B cell (primary cell): ENCODE measurements at regions not wholly inside any gene's neighbourhood (a gene's known extent, or its start where the extent isn't known, plus 50 kb on each side); places are given as distances from the start of the nearest gene placed in this dataset.

Experiments used
- ATAC-seq: fragments of 200-7000 bp; cut with Tn5 transposase; one replicate; pipeline ENCODE4 v1.10.0; 2021; ENCODE audit warnings: low read depth, mild to moderate bottlenecking, moderate number of reproducible peaks, moderate library complexity
- CTCF ChIA-PET: fragments of 350-600 bp; sonication (Branson Sonifier 250); formaldehyde crosslinking; loops from one replicate; lab custom pipeline; 2021; ENCODE audit warnings: antibody characterized with exemption, inconsistent platforms; lab: Charles Lee
- POLR2A ChIA-PET: fragments of 350-600 bp; sonication (Branson Sonifier 250); formaldehyde crosslinking; loops from one replicate; lab custom pipeline; 2021; ENCODE audit warnings: antibody characterized with exemption; lab: Charles Lee
- DNase-seq: peaks from one replicate; pipeline ENCODE4 v3.0.0; 2013
- H2AFZ ChIP-seq: 2 replicates; pipeline ENCODE4 v1.6.1; 2012; ENCODE audit warnings: mild to moderate bottlenecking, low read depth, low read length; ENCODE audit not compliant: insufficient read depth, poor library complexity, severe bottlenecking
- H3K27ac ChIP-seq, 2 donors: 1 replicate in 1 of 2; 2 replicates in 1 of 2; pipeline ENCODE4 v1.5.1; 2012 to 2013; ENCODE audit warnings: low read length in 2 of 2, mild to moderate bottlenecking in 2 of 2, moderate library complexity in 1 of 2
- H3K27me3 ChIP-seq, 4 experiments: fragments of 200-600 bp in 1 of 4; sonication (generic) in 1 of 4; replicated peaks in 1 of 4; 1 replicate in 2 of 4; 2 replicates in 2 of 4; pipeline versions ENCODE4 v1.6.1 to v1.7.0; 2013 to 2016; ENCODE audit warnings: low read length in 3 of 4, mild to moderate bottlenecking in 2 of 4, mixed read lengths in 1 of 4, moderate library complexity in 1 of 4; ENCODE audit not compliant: insufficient read depth in 4 of 4, control insufficient read depth in 3 of 4; ENCODE audit errors: control extremely low read depth in 1 of 4
- H3K36me3 ChIP-seq, 2 experiments: replicated peaks in 1 of 2; 1 replicate in 1 of 2; 2 replicates in 1 of 2; pipeline versions ENCODE4 v1.6.1 to v1.7.1; 2013; ENCODE audit warnings: low read length in 1 of 2; ENCODE audit not compliant: insufficient read depth in 2 of 2, control insufficient read depth in 1 of 2; ENCODE audit errors: control extremely low read depth in 1 of 2, extremely low read depth in 1 of 2
- H3K4me1 ChIP-seq, 2 donors: fragments of 200-600 bp in 1 of 2; sonication (generic) in 1 of 2; 1 replicate in 1 of 2; 2 replicates in 1 of 2; pipeline versions ENCODE4 v1.5.1 to v1.6.1; 2013 to 2017; ENCODE audit warnings: low read length in 2 of 2; ENCODE audit not compliant: control insufficient read depth in 2 of 2, insufficient read depth in 2 of 2
- H3K4me2 ChIP-seq: replicated peaks from 2 replicates; pipeline ENCODE3; 2012; ENCODE audit warnings: mild to moderate bottlenecking, low read depth, low read length; ENCODE audit not compliant: poor library complexity, severe bottlenecking
- H3K4me3 ChIP-seq, 5 experiments: fragments of 200-600 bp in 1 of 5; sonication (generic) in 1 of 5; 1 replicate in 3 of 5; 2 replicates in 2 of 5; pipeline versions ENCODE4 v1.5.1 to v1.7.0; 2011 to 2016; ENCODE audit warnings: low read length in 4 of 5, mild to moderate bottlenecking in 4 of 5, low read depth in 2 of 5, control low read depth in 1 of 5, moderate library complexity in 1 of 5; ENCODE audit not compliant: insufficient read depth in 1 of 5; ENCODE audit errors: control extremely low read depth in 1 of 5, extremely low read depth in 1 of 5
- H3K79me2 ChIP-seq: fragments of 200-600 bp; sonication (generic); one replicate; pipeline ENCODE4 v1.6.0; 2016; ENCODE audit warnings: low read length; ENCODE audit not compliant: control insufficient read depth, insufficient read depth
- H3K9ac ChIP-seq: fragments of 200-600 bp; sonication (generic); 2 replicates; pipeline ENCODE4 v1.6.1; 2017; ENCODE audit warnings: mild to moderate bottlenecking, low read length, moderate library complexity
- H3K9me3 ChIP-seq, 3 donors: one replicate each; pipeline versions ENCODE4 v1.6.1 to v1.7.1; 2013; ENCODE audit warnings: low read length in 2 of 3; ENCODE audit not compliant: control insufficient read depth in 2 of 3, insufficient read depth in 1 of 3; ENCODE audit errors: control extremely low read depth in 1 of 3
- H4K20me1 ChIP-seq: 2 replicates; pipeline ENCODE4 v1.6.0; 2012; ENCODE audit warnings: mild to moderate bottlenecking, low read length; ENCODE audit not compliant: insufficient read depth, control insufficient read depth, poor library complexity, severe bottlenecking
- H3K27ac Mint-ChIP-seq: one replicate; pipeline ENCODE4 v1.8.0; 2021; ENCODE audit warnings: mixed read lengths
- H3K27me3 Mint-ChIP-seq: one replicate; pipeline ENCODE4 v1.8.0; 2021; ENCODE audit warnings: mixed read lengths
- H3K4me1 Mint-ChIP-seq: one replicate; pipeline ENCODE4 v1.8.0; 2021; ENCODE audit warnings: mixed read lengths
- H3K4me3 Mint-ChIP-seq: one replicate; pipeline ENCODE4 v1.8.0; 2021; ENCODE audit warnings: mixed read lengths
- H3K9me3 Mint-ChIP-seq: one replicate; pipeline ENCODE4 v1.8.0; 2022; ENCODE audit warnings: mixed read lengths; ENCODE audit not compliant: insufficient read depth
- EZH2 ChIP-seq: IDR thresholded peaks from 2 replicates; pipeline ENCODE4 v1.6.1; 2012; ENCODE audit warnings: borderline replicate concordance, low read depth, mild to moderate bottlenecking, moderate library complexity, low read length; ENCODE audit not compliant: insufficient read depth, poor library complexity, severe bottlenecking
- WGBS: methylation state at CpG from one replicate; pipeline ENCODE4 v1.1.5; 2013; ENCODE audit warnings: missing lambda C conversion rate; ENCODE audit not compliant: insufficient coverage; 5-methylcytosine and 5-hydroxymethylcytosine counted together
- intact Hi-C: fragments of 100-400 bp; cut with micrococcal nuclease; formaldehyde crosslinking; loops from one replicate; pipeline ENCODE4 v1.10.0; 2022
- TF ChIP-seq, protein P1 (sequence below): fragments of 200-600 bp; IDR thresholded peaks from one replicate; pipeline ENCODE4 v1.8.0; 2022; ENCODE audit warnings: antibody characterized with exemption, mild to moderate bottlenecking

DNA sequence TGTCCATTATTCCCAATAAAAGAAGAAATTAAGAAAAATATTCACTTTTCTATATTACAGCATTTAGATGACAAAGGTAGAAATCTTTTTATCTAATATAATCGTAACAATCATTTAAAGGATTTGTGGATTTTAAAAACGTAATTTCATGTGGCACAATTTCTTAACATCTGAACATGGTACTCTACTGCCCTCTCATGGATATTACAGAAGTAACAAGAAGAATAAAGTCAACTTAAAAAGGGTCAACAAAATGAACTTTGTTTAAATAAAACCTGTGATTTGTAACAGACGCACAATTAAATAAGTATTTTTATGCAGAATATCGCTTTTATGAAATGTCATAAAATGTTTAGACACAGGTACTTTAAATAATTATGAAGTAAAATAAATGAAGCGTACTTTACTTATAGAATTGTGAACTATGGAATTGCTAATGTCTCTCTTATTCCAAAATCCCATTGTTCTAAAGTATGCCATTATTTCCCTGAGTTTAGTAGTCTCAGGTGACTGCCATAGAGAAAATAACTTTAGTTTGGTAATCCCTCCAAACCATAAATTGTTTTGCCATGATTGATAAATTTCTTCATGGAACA, 366.8 kb upstream of the ZNF385D start:
- peak; percentile 13 for DNase-seq
- Mint-ChIP-seq H3K9me3 (no peaks in the 10 kb centered on the region), H3K27me3 (no peaks in the 10 kb centered on the region), H3K4me3 (no peak overlapping the region), H3K27ac (no peak overlapping the region), H3K4me1 (no peaks in the 10 kb centered on the region)
- Histone ChIP-seq H3K27ac (no peak overlapping the region), H2AFZ (no peak overlapping the region), H3K4me3 (no peak overlapping the region), H3K9me3 (no peaks in the 10 kb centered on the region), H3K79me2 (no peaks in the 10 kb centered on the region), H3K9ac (no peak overlapping the region), H4K20me1 (no peaks in the 10 kb centered on the region), H3K27me3 (no peaks in the 10 kb centered on the region), H3K36me3 (no peaks in the 10 kb centered on the region), H3K4me2 (no peak overlapping the region), H3K4me1 (no peaks in the 10 kb centered on the region)
- intact Hi-C loops, result no loop called here
- no CpG with 5 or more reads among the region's 5 CpGs for WGBS
- ATAC-seq, result no peak
- CTCF ChIA-PET, result interaction anchor here (1.0 kb wide), 1 partner anchor 26 kb away, joined by 4 read pairs; no protein-coding TSS in a partner anchor
- POLR2A ChIA-PET, result no interaction called here
- no peak for TF ChIP-seq EZH2
- TF ChIP-seq, protein P1, sequence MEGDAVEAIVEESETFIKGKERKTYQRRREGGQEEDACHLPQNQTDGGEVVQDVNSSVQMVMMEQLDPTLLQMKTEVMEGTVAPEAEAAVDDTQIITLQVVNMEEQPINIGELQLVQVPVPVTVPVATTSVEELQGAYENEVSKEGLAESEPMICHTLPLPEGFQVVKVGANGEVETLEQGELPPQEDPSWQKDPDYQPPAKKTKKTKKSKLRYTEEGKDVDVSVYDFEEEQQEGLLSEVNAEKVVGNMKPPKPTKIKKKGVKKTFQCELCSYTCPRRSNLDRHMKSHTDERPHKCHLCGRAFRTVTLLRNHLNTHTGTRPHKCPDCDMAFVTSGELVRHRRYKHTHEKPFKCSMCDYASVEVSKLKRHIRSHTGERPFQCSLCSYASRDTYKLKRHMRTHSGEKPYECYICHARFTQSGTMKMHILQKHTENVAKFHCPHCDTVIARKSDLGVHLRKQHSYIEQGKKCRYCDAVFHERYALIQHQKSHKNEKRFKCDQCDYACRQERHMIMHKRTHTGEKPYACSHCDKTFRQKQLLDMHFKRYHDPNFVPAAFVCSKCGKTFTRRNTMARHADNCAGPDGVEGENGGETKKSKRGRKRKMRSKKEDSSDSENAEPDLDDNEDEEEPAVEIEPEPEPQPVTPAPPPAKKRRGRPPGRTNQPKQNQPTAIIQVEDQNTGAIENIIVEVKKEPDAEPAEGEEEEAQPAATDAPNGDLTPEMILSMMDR, result peak; percentile 74

DNA sequence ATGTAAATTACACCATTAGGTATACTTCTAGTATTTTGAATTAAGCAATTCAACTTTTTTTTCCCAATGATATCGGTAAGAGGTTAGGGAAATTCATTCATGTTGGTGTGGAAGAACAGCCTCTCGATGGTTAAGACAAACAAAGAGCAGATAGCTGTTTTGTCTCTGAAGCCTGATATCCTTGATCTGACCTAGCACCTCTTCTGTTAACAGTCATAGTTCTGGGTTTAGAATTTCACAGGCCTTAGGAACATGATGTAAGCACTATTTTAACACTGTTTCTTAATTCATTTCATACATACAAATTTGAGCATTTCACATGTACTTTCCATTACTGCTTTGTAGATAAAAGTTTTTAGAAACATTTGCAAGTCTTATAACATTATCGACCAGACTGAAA, 367.5 kb upstream of the ZNF385D start:
- H3K4me3 Mint-ChIP-seq, result no peak overlapping the region
- H3K4me2 ChIP-seq, result no peak overlapping the region
- no peak overlapping the region for H3K27ac ChIP-seq
- CTCF ChIA-PET, result no interaction called here
- H2AFZ ChIP-seq, result no peak overlapping the region
- DNase-seq, result no peak
- no peaks in the 10 kb centered on the region for H3K4me1 ChIP-seq
- no peaks in the 10 kb centered on the region for H3K4me1 Mint-ChIP-seq
- no peaks in the 10 kb centered on the region for H4K20me1 ChIP-seq
- no peaks in the 10 kb centered on the region for H3K36me3 ChIP-seq
- H3K9me3 ChIP-seq, result no peaks in the 10 kb centered on the region
- ATAC-seq, result no peak
- no peaks in the 10 kb centered on the region for H3K79me2 ChIP-seq
- H3K4me3 ChIP-seq, result no peak overlapping the region
- no peaks in the 10 kb centered on the region for H3K27me3 Mint-ChIP-seq
- WGBS, result 100% methylated on average over 2 of the region's 3 CpGs
- H3K9ac ChIP-seq, result no peak overlapping the region
- no peaks in the 10 kb centered on the region for H3K9me3 Mint-ChIP-seq
- intact Hi-C loops, result no loop called here
- no peak overlapping the region for H3K27ac Mint-ChIP-seq
- no peaks in the 10 kb centered on the region for H3K27me3 ChIP-seq
- POLR2A ChIA-PET, result no interaction called here
- no peak for TF ChIP-seq EZH2
- TF ChIP-seq, protein P1, result no peak
